ENCODE measurements at regions not wholly inside any gene's neighbourhood (a gene's known extent, or its start where the extent isn't known, plus 50 kb on each side); places are given as distances from the start of the nearest gene placed in this dataset.

- H3K4me1 ChIP-seq (ENCODE audit: insufficient read depth, low read length): peaks cover 14% of the 10 kb centered on the region
- H3K4me3 ChIP-seq (ENCODE audit: low read length): no peak overlapping the region
- H3K36me3 ChIP-seq (ENCODE audit: insufficient read depth, low read length): peaks cover 13% of the 10 kb centered on the region
- WGBS: 92% methylated on average over 2 of the region's 2 CpGs
- no peaks in the 10 kb centered on the region for H3K27me3 ChIP-seq (ENCODE audit: insufficient read depth, low read length)
- H3K9me3 ChIP-seq (ENCODE audit: insufficient read depth, low read depth, low read length): no peaks in the 10 kb centered on the region
- no peak overlapping the region for H3K27ac ChIP-seq (ENCODE audit: low read depth, low read length)
- H3K9ac ChIP-seq (ENCODE audit: low read depth, low read length): no peak overlapping the region
These were observed 148.6 kb downstream of the HAUS1 start for GRCh38 chr18:46252759-46253158.

- H3K36me3 ChIP-seq (ENCODE audit: insufficient read depth, low read length): peaks cover 13% of the 10 kb centered on the region
- H3K27me3 ChIP-seq (ENCODE audit: insufficient read depth, low read length): no peaks in the 10 kb centered on the region
- no peak overlapping the region for H3K27ac ChIP-seq (ENCODE audit: low read depth, low read length)
- H3K4me3 ChIP-seq (ENCODE audit: low read length): no peak overlapping the region
- peaks cover 14% of the 10 kb centered on the region for H3K4me1 ChIP-seq (ENCODE audit: insufficient read depth, low read length)
- H3K9me3 ChIP-seq (ENCODE audit: insufficient read depth, low read depth, low read length): no peaks in the 10 kb centered on the region
- H3K9ac ChIP-seq (ENCODE audit: low read depth, low read length): no peak overlapping the region
- WGBS: 98% methylated on average over 2 of the region's 2 CpGs
These were observed 149.3 kb downstream of the HAUS1 start for GRCh38 chr18:46253498-46253897.

- H3K4me1 ChIP-seq (ENCODE audit: insufficient read depth, low read length): peaks cover 13% of the 10 kb centered on the region
- WGBS: 100% methylated on average over 1 of the region's 1 CpG
- H3K27ac ChIP-seq (ENCODE audit: low read depth, low read length): no peak overlapping the region
- H3K9ac ChIP-seq (ENCODE audit: low read depth, low read length): no peak overlapping the region
- no peak overlapping the region for H3K4me3 ChIP-seq (ENCODE audit: low read length)
- H3K9me3 ChIP-seq (ENCODE audit: insufficient read depth, low read depth, low read length): no peaks in the 10 kb centered on the region
- H3K27me3 ChIP-seq (ENCODE audit: insufficient read depth, low read length): no peaks in the 10 kb centered on the region
- H3K36me3 ChIP-seq (ENCODE audit: insufficient read depth, low read length): peaks cover 13% of the 10 kb centered on the region
These were observed 151.9 kb downstream of the HAUS1 start for GRCh38 chr18:46256078-46256477.

- WGBS: 99% methylated on average over 3 of the region's 3 CpGs
- peaks cover 13% of the 10 kb centered on the region for H3K36me3 ChIP-seq (ENCODE audit: insufficient read depth, low read length)
- no peak overlapping the region for H3K27ac ChIP-seq (ENCODE audit: low read depth, low read length)
- H3K27me3 ChIP-seq (ENCODE audit: insufficient read depth, low read length): no peaks in the 10 kb centered on the region
- peaks cover 26% of the 10 kb centered on the region for H3K4me1 ChIP-seq (ENCODE audit: insufficient read depth, low read length)
- no peak overlapping the region for H3K9ac ChIP-seq (ENCODE audit: low read depth, low read length)
- H3K4me3 ChIP-seq (ENCODE audit: low read length): no peak overlapping the region
- H3K9me3 ChIP-seq (ENCODE audit: insufficient read depth, low read depth, low read length): no peaks in the 10 kb centered on the region
These were observed 153.2 kb downstream of the HAUS1 start for GRCh38 chr18:46257366-46257765.

GRCh38 chr18:46260016-46260878 is 156.1 kb downstream of the HAUS1 start:
- H3K36me3 ChIP-seq (ENCODE audit: insufficient read depth, low read length): peaks cover 10% of the 10 kb centered on the region
- no peak overlapping the region for H3K9ac ChIP-seq (ENCODE audit: low read depth, low read length)
- no peak overlapping the region; the same call in 1 of the 2 replicates for H3K27ac ChIP-seq (ENCODE audit: low read depth, low read length)
- peaks cover 55% of the 10 kb centered on the region for H3K4me1 ChIP-seq (ENCODE audit: insufficient read depth, low read length)
- no peaks in the 10 kb centered on the region for H3K9me3 ChIP-seq (ENCODE audit: insufficient read depth, low read depth, low read length)
- no peaks in the 10 kb centered on the region for H3K27me3 ChIP-seq (ENCODE audit: insufficient read depth, low read length)
- H3K4me3 ChIP-seq (ENCODE audit: low read length): no peak overlapping the region
- 76% methylated on average over 3 of the region's 4 CpGs for WGBS

GRCh38 chr18:46260879-46261143 is 156.6 kb downstream of the HAUS1 start:
- no peaks in the 10 kb centered on the region for H3K27me3 ChIP-seq (ENCODE audit: insufficient read depth, low read length)
- peak overlapping the region; percentile 80; the same call in 1 of the 2 replicates for H3K27ac ChIP-seq (ENCODE audit: low read depth, low read length)
- no peak overlapping the region for H3K4me3 ChIP-seq (ENCODE audit: low read length)
- H3K9me3 ChIP-seq (ENCODE audit: insufficient read depth, low read depth, low read length): no peaks in the 10 kb centered on the region
- 91% methylated on average over 2 of the region's 3 CpGs for WGBS
- peaks cover 10% of the 10 kb centered on the region for H3K36me3 ChIP-seq (ENCODE audit: insufficient read depth, low read length)
- peaks cover 60% of the 10 kb centered on the region for H3K4me1 ChIP-seq (ENCODE audit: insufficient read depth, low read length)
- no peak overlapping the region for H3K9ac ChIP-seq (ENCODE audit: low read depth, low read length)

GRCh38 chr18:46261799-46262198 is 157.6 kb downstream of the HAUS1 start:
- Histone ChIP-seq H3K27ac (ENCODE audit: low read depth, low read length) (peak overlapping the region; percentile 80; the same call in 1 of the 2 replicates), H3K4me1 (ENCODE audit: insufficient read depth, low read length) (peaks cover 65% of the 10 kb centered on the region), H3K9me3 (ENCODE audit: insufficient read depth, low read depth, low read length) (no peaks in the 10 kb centered on the region), H3K4me3 (ENCODE audit: low read length) (peak overlapping the region; percentile 8; the same call in 1 of the 2 replicates), H3K9ac (ENCODE audit: low read depth, low read length) (peak overlapping the region; percentile 23; the same call in 1 of the 2 replicates), H3K36me3 (ENCODE audit: insufficient read depth, low read length) (peaks cover 10% of the 10 kb centered on the region), H3K27me3 (ENCODE audit: insufficient read depth, low read length) (no peaks in the 10 kb centered on the region)
- 20% methylated on average over 1 of the region's 1 CpG for WGBS

GRCh38 chr18:46262856-46263255 is 158.7 kb downstream of the HAUS1 start:
- no peaks in the 10 kb centered on the region for H3K9me3 ChIP-seq (ENCODE audit: insufficient read depth, low read depth, low read length)
- 89% methylated on average over 4 of the region's 4 CpGs for WGBS
- peaks cover 69% of the 10 kb centered on the region for H3K4me1 ChIP-seq (ENCODE audit: insufficient read depth, low read length)
- peaks cover 10% of the 10 kb centered on the region for H3K36me3 ChIP-seq (ENCODE audit: insufficient read depth, low read length)
- H3K27me3 ChIP-seq (ENCODE audit: insufficient read depth, low read length): no peaks in the 10 kb centered on the region
- H3K9ac ChIP-seq (ENCODE audit: low read depth, low read length): no peak overlapping the region
- no peak overlapping the region for H3K4me3 ChIP-seq (ENCODE audit: low read length)
- 0 out of 2 replicates have a peak overlapping the region, but pooled peaks have one; percentile 80 for H3K27ac ChIP-seq (ENCODE audit: low read depth, low read length)

- Histone ChIP-seq H3K4me3 (ENCODE audit: low read length) (no peak overlapping the region), H3K27me3 (ENCODE audit: insufficient read depth, low read length) (no peaks in the 10 kb centered on the region), H3K36me3 (ENCODE audit: insufficient read depth, low read length) (peaks cover 10% of the 10 kb centered on the region), H3K9ac (ENCODE audit: low read depth, low read length) (peak overlapping the region; percentile 18), H3K27ac (ENCODE audit: low read depth, low read length) (peak overlapping the region; percentile 65), H3K4me1 (ENCODE audit: insufficient read depth, low read length) (peaks cover 69% of the 10 kb centered on the region), H3K9me3 (ENCODE audit: insufficient read depth, low read depth, low read length) (no peaks in the 10 kb centered on the region)
- no CpG with 5 or more reads among the region's 1 CpG for WGBS
These were observed 160.1 kb downstream of the HAUS1 start for GRCh38 chr18:46264255-46264654.

- peaks cover 62% of the 10 kb centered on the region for H3K4me1 ChIP-seq (ENCODE audit: insufficient read depth, low read length)
- no peak overlapping the region for H3K4me3 ChIP-seq (ENCODE audit: low read length)
- WGBS: 79% methylated on average over 4 of the region's 4 CpGs
- H3K27me3 ChIP-seq (ENCODE audit: insufficient read depth, low read length): no peaks in the 10 kb centered on the region
- H3K9ac ChIP-seq (ENCODE audit: low read depth, low read length): peak overlapping the region; percentile 24
- H3K9me3 ChIP-seq (ENCODE audit: insufficient read depth, low read depth, low read length): no peaks in the 10 kb centered on the region
- H3K36me3 ChIP-seq (ENCODE audit: insufficient read depth, low read length): peaks cover 10% of the 10 kb centered on the region
- H3K27ac ChIP-seq (ENCODE audit: low read depth, low read length): no peak overlapping the region; the same call in 1 of the 2 replicates
These were observed 161.3 kb downstream of the HAUS1 start for GRCh38 chr18:46265196-46266156.

- peaks cover 52% of the 10 kb centered on the region for H3K4me1 ChIP-seq (ENCODE audit: insufficient read depth, low read length)
- H3K27ac ChIP-seq (ENCODE audit: low read depth, low read length): no peak overlapping the region
- H3K9me3 ChIP-seq (ENCODE audit: insufficient read depth, low read depth, low read length): no peaks in the 10 kb centered on the region
- WGBS: 95% methylated on average over 2 of the region's 3 CpGs
- H3K4me3 ChIP-seq (ENCODE audit: low read length): no peak overlapping the region
- no peak overlapping the region for H3K9ac ChIP-seq (ENCODE audit: low read depth, low read length)
- peaks cover 10% of the 10 kb centered on the region for H3K36me3 ChIP-seq (ENCODE audit: insufficient read depth, low read length)
- no peaks in the 10 kb centered on the region for H3K27me3 ChIP-seq (ENCODE audit: insufficient read depth, low read length)
These were observed 162.3 kb downstream of the HAUS1 start for GRCh38 chr18:46266473-46266872.

Measured in HUES64 (cell line).